ENCODE measurements at regions not wholly inside any gene's neighbourhood (a gene's known extent, or its start where the extent isn't known, plus 50 kb on each side); places are given as distances from the start of the nearest gene placed in this dataset.

GRCh38 chr5:94028001-94028400, 286.6 kb upstream of the POU5F2 start:
- Histone ChIP-seq H3K27me3 (ENCODE audit: control insufficient read depth, insufficient read depth, low read length, poor library complexity, severe bottlenecking) (no peaks in the 10 kb centered on the region), H3K9me3 (ENCODE audit: control insufficient read depth, low read length) (no peaks in the 10 kb centered on the region), H3K36me3 (ENCODE audit: control insufficient read depth, insufficient read depth, low read length) (no peaks in the 10 kb centered on the region), H3K4me1 (ENCODE audit: control insufficient read depth, insufficient read depth, low read length) (no peaks in the 10 kb centered on the region), H3K27ac (ENCODE audit: insufficient read depth, low read depth, low read length, poor library complexity, severe bottlenecking) (no peak overlapping the region), H3K4me3 (ENCODE audit: insufficient read depth, low read depth, low read length) (no peak overlapping the region)
- 88 to 100% methylated on average over 1 of the region's 1 CpG for WGBS, 2 experiments

DNA sequence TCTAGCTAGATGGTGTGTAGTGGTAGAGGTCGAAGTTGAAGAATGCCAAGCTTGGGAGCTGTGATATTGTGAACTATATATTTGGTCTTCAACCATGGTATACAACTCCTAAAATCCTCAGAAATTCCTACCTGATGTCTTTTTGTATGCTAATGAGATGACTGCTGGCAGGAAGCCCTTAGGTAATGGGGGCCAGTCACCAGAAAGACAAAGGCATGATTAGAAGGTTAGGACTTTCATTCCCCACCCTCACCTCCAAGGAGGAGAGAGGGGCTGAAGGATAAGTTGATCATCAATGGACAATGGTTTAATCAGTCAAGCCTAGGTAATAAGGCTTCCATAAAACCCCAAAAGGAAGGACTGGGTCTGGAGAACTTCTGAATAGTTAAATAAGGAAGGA, 285.7 kb upstream of the POU5F2 start:
- no peaks in the 10 kb centered on the region for H3K9me3 ChIP-seq (ENCODE audit: control insufficient read depth, low read length)
- H3K4me1 ChIP-seq (ENCODE audit: control insufficient read depth, insufficient read depth, low read length) = no peaks in the 10 kb centered on the region
- H3K27me3 ChIP-seq (ENCODE audit: control insufficient read depth, insufficient read depth, low read length, poor library complexity, severe bottlenecking) = no peaks in the 10 kb centered on the region
- WGBS, 2 experiments = 86 to 100% methylated on average over 1 of the region's 1 CpG
- H3K4me3 ChIP-seq (ENCODE audit: insufficient read depth, low read depth, low read length) = no peak overlapping the region
- no peaks in the 10 kb centered on the region for H3K36me3 ChIP-seq (ENCODE audit: control insufficient read depth, insufficient read depth, low read length)
- H3K27ac ChIP-seq (ENCODE audit: insufficient read depth, low read depth, low read length, poor library complexity, severe bottlenecking) = no peak overlapping the region

DNA sequence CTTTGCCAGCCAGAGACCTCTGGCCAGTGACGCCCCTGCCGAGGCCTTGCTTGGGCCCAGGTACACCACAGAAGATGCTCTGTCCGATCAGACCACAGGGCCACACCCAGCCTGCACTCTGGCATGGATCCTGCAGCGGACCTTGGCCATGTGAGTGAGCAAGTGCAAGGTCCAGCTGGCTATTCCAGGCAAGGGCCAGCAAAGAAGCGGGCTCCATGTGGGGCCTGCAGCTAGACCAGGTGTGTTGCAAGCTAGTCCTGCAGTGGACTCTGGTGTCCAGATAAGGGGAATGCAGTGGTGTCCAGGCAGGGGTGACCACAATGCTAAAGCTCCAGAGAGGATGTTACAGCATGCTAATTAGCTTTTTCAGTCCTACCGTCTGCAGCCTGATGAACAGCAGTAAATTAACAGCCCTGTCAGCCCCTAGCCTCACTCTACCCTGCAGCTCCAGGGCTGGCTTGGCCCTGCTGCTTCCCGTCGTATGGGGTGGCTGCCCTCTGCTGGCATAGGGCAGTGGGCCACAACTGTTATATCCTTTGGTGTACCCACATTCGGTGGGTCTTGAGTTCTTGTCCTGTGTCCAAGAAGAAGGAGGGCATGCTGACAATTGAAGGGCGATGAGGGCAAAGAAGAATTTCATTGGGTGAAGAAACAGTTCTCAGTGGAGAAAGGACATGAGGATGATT, 284.5 kb upstream of the POU5F2 start:
- WGBS, 2 experiments = 91 to 93% methylated on average over 10 of the region's 10 CpGs
- Histone ChIP-seq H3K36me3 (ENCODE audit: control insufficient read depth, insufficient read depth, low read length) (no peaks in the 10 kb centered on the region), H3K27ac (ENCODE audit: insufficient read depth, low read depth, low read length, poor library complexity, severe bottlenecking) (no peak overlapping the region), H3K4me1 (ENCODE audit: control insufficient read depth, insufficient read depth, low read length) (no peaks in the 10 kb centered on the region), H3K9me3 (ENCODE audit: control insufficient read depth, low read length) (no peaks in the 10 kb centered on the region), H3K4me3 (ENCODE audit: insufficient read depth, low read depth, low read length) (no peak overlapping the region), H3K27me3 (ENCODE audit: control insufficient read depth, insufficient read depth, low read length, poor library complexity, severe bottlenecking) (no peaks in the 10 kb centered on the region)

GRCh38 chr5:94024620-94025019, 283.2 kb upstream of the POU5F2 start:
- no peaks in the 10 kb centered on the region for H3K36me3 ChIP-seq (ENCODE audit: control insufficient read depth, insufficient read depth, low read length)
- no peak overlapping the region for H3K4me3 ChIP-seq (ENCODE audit: insufficient read depth, low read depth, low read length)
- H3K4me1 ChIP-seq (ENCODE audit: control insufficient read depth, insufficient read depth, low read length) = no peaks in the 10 kb centered on the region
- H3K27me3 ChIP-seq (ENCODE audit: control insufficient read depth, insufficient read depth, low read length, poor library complexity, severe bottlenecking) = no peaks in the 10 kb centered on the region
- H3K27ac ChIP-seq (ENCODE audit: insufficient read depth, low read depth, low read length, poor library complexity, severe bottlenecking) = no peak overlapping the region
- H3K9me3 ChIP-seq (ENCODE audit: control insufficient read depth, low read length) = no peaks in the 10 kb centered on the region
- 93 to 97% methylated on average over 1 of the region's 1 CpG for WGBS, 2 experiments

GRCh38 chr5:94024101-94024500, 282.7 kb upstream of the POU5F2 start:
- Histone ChIP-seq H3K27me3 (ENCODE audit: control insufficient read depth, insufficient read depth, low read length, poor library complexity, severe bottlenecking) (no peaks in the 10 kb centered on the region), H3K27ac (ENCODE audit: insufficient read depth, low read depth, low read length, poor library complexity, severe bottlenecking) (no peak overlapping the region), H3K4me3 (ENCODE audit: insufficient read depth, low read depth, low read length) (no peak overlapping the region), H3K9me3 (ENCODE audit: control insufficient read depth, low read length) (no peaks in the 10 kb centered on the region), H3K36me3 (ENCODE audit: control insufficient read depth, insufficient read depth, low read length) (no peaks in the 10 kb centered on the region), H3K4me1 (ENCODE audit: control insufficient read depth, insufficient read depth, low read length) (no peaks in the 10 kb centered on the region)
- 100% methylated on average over 1 of the region's 1 CpG; no CpG with 5 or more reads in 1 of the 2 experiments for WGBS, 2 experiments

- no peak overlapping the region for H3K27ac ChIP-seq (ENCODE audit: insufficient read depth, low read depth, low read length, poor library complexity, severe bottlenecking)
- no peaks in the 10 kb centered on the region for H3K9me3 ChIP-seq (ENCODE audit: control insufficient read depth, low read length)
- no peaks in the 10 kb centered on the region for H3K36me3 ChIP-seq (ENCODE audit: control insufficient read depth, insufficient read depth, low read length)
- H3K27me3 ChIP-seq (ENCODE audit: control insufficient read depth, insufficient read depth, low read length, poor library complexity, severe bottlenecking) = no peaks in the 10 kb centered on the region
- 94 to 95% methylated on average over 2 of the region's 2 CpGs for WGBS, 2 experiments
- H3K4me3 ChIP-seq (ENCODE audit: insufficient read depth, low read depth, low read length) = no peak overlapping the region
- no peaks in the 10 kb centered on the region for H3K4me1 ChIP-seq (ENCODE audit: control insufficient read depth, insufficient read depth, low read length)
Observed at GRCh38 chr5:94021246-94021645, 279.8 kb upstream of the POU5F2 start.

DNA sequence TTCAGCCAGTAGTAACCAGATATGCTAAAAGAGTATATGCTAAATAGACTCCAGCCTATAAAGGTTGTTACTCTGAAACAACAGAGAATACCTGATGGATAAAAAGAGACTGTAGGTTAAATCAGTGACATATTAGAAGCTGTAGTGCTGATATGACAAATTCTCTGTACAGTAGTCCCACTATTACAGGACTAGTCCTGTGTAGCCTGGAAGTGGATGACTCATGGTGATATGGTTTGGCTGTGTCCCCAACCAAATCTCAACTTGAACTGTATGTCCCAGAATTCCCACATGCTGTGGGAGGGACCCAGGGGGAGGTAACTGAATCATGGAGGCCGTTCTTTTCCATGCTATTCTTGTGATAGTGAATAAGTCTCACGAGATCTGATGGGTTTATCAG, 276.2 kb upstream of the POU5F2 start:
- H3K27me3 ChIP-seq (ENCODE audit: control insufficient read depth, insufficient read depth, low read length, poor library complexity, severe bottlenecking) = no peaks in the 10 kb centered on the region
- no peak overlapping the region for H3K4me3 ChIP-seq (ENCODE audit: insufficient read depth, low read depth, low read length)
- H3K27ac ChIP-seq (ENCODE audit: insufficient read depth, low read depth, low read length, poor library complexity, severe bottlenecking) = no peak overlapping the region
- no peaks in the 10 kb centered on the region for H3K4me1 ChIP-seq (ENCODE audit: control insufficient read depth, insufficient read depth, low read length)
- no peaks in the 10 kb centered on the region for H3K36me3 ChIP-seq (ENCODE audit: control insufficient read depth, insufficient read depth, low read length)
- WGBS, 2 experiments = 96 to 100% methylated on average over 2 of the region's 2 CpGs
- H3K9me3 ChIP-seq (ENCODE audit: control insufficient read depth, low read length) = no peaks in the 10 kb centered on the region

DNA sequence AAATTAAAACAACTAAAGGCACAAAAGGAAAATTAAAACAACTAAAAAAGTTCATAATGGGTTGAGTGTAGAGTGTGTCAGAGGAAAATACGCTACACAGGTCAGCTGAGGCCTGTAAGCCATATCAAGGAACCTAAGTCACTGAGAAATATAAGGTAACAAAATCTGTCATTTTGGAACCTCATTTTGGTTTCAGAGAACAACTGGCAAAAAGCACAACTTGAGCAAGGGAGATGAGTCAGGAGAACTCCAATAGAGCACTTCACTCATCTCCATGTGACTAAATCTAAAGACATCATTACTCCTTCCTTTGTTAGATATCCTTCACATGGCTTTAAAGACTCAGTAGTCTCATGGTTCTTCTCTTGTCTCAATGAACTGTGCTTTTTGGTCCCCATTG, 269.4 kb upstream of the POU5F2 start:
- Histone ChIP-seq H3K27ac (ENCODE audit: insufficient read depth, low read depth, low read length, poor library complexity, severe bottlenecking) (no peak overlapping the region), H3K36me3 (ENCODE audit: control insufficient read depth, insufficient read depth, low read length) (no peaks in the 10 kb centered on the region), H3K4me3 (ENCODE audit: insufficient read depth, low read depth, low read length) (no peak overlapping the region), H3K4me1 (ENCODE audit: control insufficient read depth, insufficient read depth, low read length) (no peaks in the 10 kb centered on the region), H3K27me3 (ENCODE audit: control insufficient read depth, insufficient read depth, low read length, poor library complexity, severe bottlenecking) (no peaks in the 10 kb centered on the region), H3K9me3 (ENCODE audit: control insufficient read depth, low read length) (no peaks in the 10 kb centered on the region)
- WGBS, 2 experiments = 100% methylated on average over 1 of the region's 1 CpG

- H3K4me3 ChIP-seq (ENCODE audit: insufficient read depth, low read depth, low read length) = no peak overlapping the region
- H3K27ac ChIP-seq (ENCODE audit: insufficient read depth, low read depth, low read length, poor library complexity, severe bottlenecking) = no peak overlapping the region
- H3K36me3 ChIP-seq (ENCODE audit: control insufficient read depth, insufficient read depth, low read length) = no peaks in the 10 kb centered on the region
Observed at GRCh38 chr5:94009161-94009560, 267.8 kb upstream of the POU5F2 start.

GRCh38 chr5:93998951-93999455, 257.6 kb upstream of the POU5F2 start:
- no peak overlapping the region for H3K4me3 ChIP-seq (ENCODE audit: insufficient read depth, low read depth, low read length)
- 80 to 100% methylated on average over 1 of the region's 1 CpG for WGBS, 2 experiments
- no peaks in the 10 kb centered on the region for H3K9me3 ChIP-seq (ENCODE audit: control insufficient read depth, low read length)
- H3K36me3 ChIP-seq (ENCODE audit: control insufficient read depth, insufficient read depth, low read length) = no peaks in the 10 kb centered on the region
- no peaks in the 10 kb centered on the region for H3K4me1 ChIP-seq (ENCODE audit: control insufficient read depth, insufficient read depth, low read length)
- H3K27ac ChIP-seq (ENCODE audit: insufficient read depth, low read depth, low read length, poor library complexity, severe bottlenecking) = no peak overlapping the region
- H3K27me3 ChIP-seq (ENCODE audit: control insufficient read depth, insufficient read depth, low read length, poor library complexity, severe bottlenecking) = no peaks in the 10 kb centered on the region

More at GRCh38 chr5:94009161-94009560, 267.8 kb upstream of the POU5F2 start:
- H3K9me3 ChIP-seq (ENCODE audit: control insufficient read depth, low read length) = no peaks in the 10 kb centered on the region
- no peaks in the 10 kb centered on the region for H3K27me3 ChIP-seq (ENCODE audit: control insufficient read depth, insufficient read depth, low read length, poor library complexity, severe bottlenecking)
- no peaks in the 10 kb centered on the region for H3K4me1 ChIP-seq (ENCODE audit: control insufficient read depth, insufficient read depth, low read length)
